Hepatocyte (in vitro differentiated cells): ENCODE measurements at regions not wholly inside any gene's neighbourhood (a gene's known extent, or its start where the extent isn't known, plus 50 kb on each side); places are given as distances from the start of the nearest gene placed in this dataset.

Experiments used
- CTCF ChIP-seq: fragments of 200-600 bp; sonication (generic); IDR thresholded peaks from 2 replicates; pipeline ENCODE4 v1.5.1; 2016; ENCODE audit warnings: antibody characterized with exemption, mild to moderate bottlenecking; ENCODE audit not compliant: poor library complexity
- EZH2 ChIP-seq: fragments of 200-600 bp; sonication (generic); IDR thresholded peaks from 2 replicates; pipeline ENCODE4 v1.6.1; 2016; ENCODE audit warnings: antibody characterized with exemption, mild to moderate bottlenecking, borderline replicate concordance

DNA sequence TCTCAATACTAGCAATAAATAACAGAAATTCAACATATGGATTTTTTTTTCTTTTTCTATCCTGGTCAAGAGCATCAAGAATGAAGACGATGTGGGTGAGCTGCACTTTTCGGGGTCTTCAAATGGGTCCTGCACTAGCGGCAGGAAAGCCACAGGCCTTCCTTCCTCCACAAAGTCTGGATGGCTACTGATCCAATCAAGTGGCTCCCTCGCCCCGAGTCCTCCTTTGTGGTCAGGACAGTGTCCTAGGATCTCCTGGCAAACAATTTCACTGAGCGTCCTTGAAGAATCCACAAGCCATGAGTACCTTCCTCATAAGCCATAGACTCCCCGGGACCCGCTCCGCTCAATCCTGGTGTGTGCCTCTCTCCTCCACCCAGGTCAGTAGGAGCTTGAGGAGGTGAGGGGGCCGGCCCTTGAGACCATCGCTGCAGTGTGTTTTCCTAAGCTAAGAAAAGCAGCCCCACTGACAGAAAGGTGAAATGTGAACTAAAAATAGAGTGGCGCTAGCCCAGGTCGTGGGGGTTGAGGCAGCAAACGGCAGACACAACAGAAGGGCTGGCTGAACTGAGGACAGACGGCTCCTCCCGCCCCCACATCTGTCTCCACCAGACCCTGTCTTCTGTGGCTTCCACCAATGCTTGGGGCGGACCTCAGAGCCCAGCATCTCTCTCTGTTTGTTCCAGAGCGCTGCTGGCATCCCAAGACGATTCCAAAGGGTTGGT, 202.3 kb downstream of the HERPUD2 start:
- TF ChIP-seq EZH2 = no peak
- no peak for TF ChIP-seq CTCF
